H1 (cell line): ENCODE measurements at regions not wholly inside any gene's neighbourhood (a gene's known extent, or its start where the extent isn't known, plus 50 kb on each side); places are given as distances from the start of the nearest gene placed in this dataset.

Experiments used
- CTCF ChIA-PET: fragments of 300-600 bp; sonication (Branson Sonifier 250); formaldehyde crosslinking; loops from one replicate; lab custom pipeline; 2021; ENCODE audit not compliant: partially characterized antibody; lab: Charles Lee
- POLR2A ChIA-PET: fragments of 300-600 bp; sonication (Branson Sonifier 250); formaldehyde crosslinking; loops from one replicate; lab custom pipeline; 2021; ENCODE audit warnings: inconsistent platforms; ENCODE audit not compliant: partially characterized antibody; lab: Charles Lee
- DNase-seq, 2 experiments: peaks; one replicate each; pipeline versions ENCODE4 v3.0.0 to v3.0.0-alpha.2; 2010 to 2022; ENCODE audit warnings: low spot score in 2 of 2, low read depth in 1 of 2, mixed read lengths in 1 of 2
- FAIRE-seq: peaks from 2 replicates; lab custom pipeline; 2011; peaks lifted over from hg19 to GRCh38; lab: Jason Lieb, UNC
- H2AFZ ChIP-seq: 2 replicates; pipeline ENCODE4 v1.8.1; 2012; ENCODE audit warnings: low read length, inconsistent platforms
- H2AK5ac ChIP-seq: 2 replicates; pipeline ENCODE4 v1.6.1; 2013; ENCODE audit warnings: low read depth, low read length
- H2BK120ac ChIP-seq: replicated peaks from 2 replicates; pipeline ENCODE3; 2013; ENCODE audit warnings: low read depth, low read length, inconsistent platforms
- H2BK12ac ChIP-seq: 2 replicates; pipeline ENCODE4 v1.6.1; 2013; ENCODE audit warnings: low read depth, low read length
- H2BK15ac ChIP-seq: 2 replicates; pipeline ENCODE4 v1.6.1; 2013; ENCODE audit warnings: low read length
- H2BK20ac ChIP-seq: 2 replicates; pipeline ENCODE4 v1.6.1; 2013; ENCODE audit warnings: low read length
- H2BK5ac ChIP-seq: 2 replicates; pipeline ENCODE4 v1.6.1; 2013; ENCODE audit warnings: low read depth, low read length
- H3K14ac ChIP-seq: 2 replicates; pipeline ENCODE4 v1.6.1; 2013; ENCODE audit warnings: inconsistent platforms; ENCODE audit not compliant: insufficient read length
- H3K18ac ChIP-seq: 2 replicates; pipeline ENCODE4 v1.6.1; 2013; ENCODE audit warnings: low read length; ENCODE audit errors: extremely low read depth
- H3K23ac ChIP-seq: 2 replicates; pipeline ENCODE4 v1.6.1; 2013; ENCODE audit warnings: inconsistent platforms; ENCODE audit not compliant: insufficient read length
- H3K23me2 ChIP-seq: 2 replicates; pipeline ENCODE4 v1.6.1; 2013; ENCODE audit warnings: low read depth, low read length
- H3K27ac ChIP-seq: 2 replicates; pipeline ENCODE4 v1.6.1; 2011; ENCODE audit warnings: low read depth, low read length, inconsistent platforms
- H3K27me3 ChIP-seq, 4 experiments: replicated peaks in 1 of 4; 1 replicate in 1 of 4; 2 replicates in 3 of 4; pipeline versions ENCODE4 v1.6.1 to v1.8.1; 2011 to 2013; ENCODE audit warnings: low read length in 3 of 4, mild to moderate bottlenecking in 3 of 4, inconsistent platforms in 2 of 4, mixed read lengths in 2 of 4, moderate library complexity in 1 of 4; ENCODE audit not compliant: control insufficient read depth in 3 of 4, insufficient read depth in 3 of 4; ENCODE audit errors: extremely low read depth in 1 of 4
- H3K36me3 ChIP-seq, 4 experiments: 2 replicates each; pipeline versions ENCODE4 v1.6.1 to v1.8.1; 2011 to 2013; ENCODE audit warnings: mild to moderate bottlenecking in 4 of 4, low read length in 3 of 4, moderate library complexity in 2 of 4, control low read depth in 1 of 4, inconsistent platforms in 1 of 4; ENCODE audit not compliant: insufficient read depth in 4 of 4, control insufficient read depth in 2 of 4
- H3K4ac ChIP-seq: replicated peaks from 2 replicates; pipeline ENCODE3; 2013; ENCODE audit warnings: low read length, low read depth, mixed read lengths, inconsistent platforms; ENCODE audit not compliant: insufficient read length
- H3K4me1 ChIP-seq, 4 experiments: replicated peaks in 1 of 4; 1 replicate in 1 of 4; 2 replicates in 3 of 4; pipeline versions ENCODE4 v1.6.1 to v1.8.1; 2011 to 2013; ENCODE audit warnings: low read length in 3 of 4, inconsistent platforms in 2 of 4, mixed read lengths in 1 of 4; ENCODE audit not compliant: insufficient read depth in 4 of 4, control insufficient read depth in 3 of 4
- H3K4me2 ChIP-seq, 2 experiments: 2 replicates each; pipeline versions ENCODE4 v1.6.1 to v1.8.1; 2011 to 2013; ENCODE audit warnings: low read depth in 2 of 2, low read length in 2 of 2, control low read depth in 1 of 2, inconsistent platforms in 1 of 2, mild to moderate bottlenecking in 1 of 2; ENCODE audit not compliant: insufficient read depth in 1 of 2
- H3K4me3 ChIP-seq, 4 experiments: fragments of 200-600, 300-600 bp in 1 of 4; sonication (generic), shearing (Covaris generic), sonication (Bioruptor Twin) in 1 of 4; 2 replicates each; pipeline versions ENCODE4 v1.5.1 to v1.8.1; 2011 to 2016; ENCODE audit warnings: low read length in 4 of 4, low read depth in 3 of 4, control low read depth in 2 of 4, inconsistent platforms in 2 of 4, mild to moderate bottlenecking in 2 of 4, mixed read lengths in 1 of 4, moderate library complexity in 1 of 4; ENCODE audit not compliant: insufficient read depth in 2 of 4; ENCODE audit errors: extremely low read depth in 1 of 4
- H3K56ac ChIP-seq: replicated peaks from 2 replicates; pipeline ENCODE3; 2013; ENCODE audit warnings: low read depth, mild to moderate bottlenecking, mixed read lengths, low read length, inconsistent platforms; ENCODE audit not compliant: insufficient read length
- H3K79me1 ChIP-seq: 2 replicates; pipeline ENCODE4 v1.6.1; 2013; ENCODE audit warnings: low read depth, low read length, control low read depth
- H3K79me2 ChIP-seq, 2 experiments: 2 replicates each; pipeline versions ENCODE4 v1.6.1 to v1.8.1; 2012 to 2013; ENCODE audit warnings: low read length in 2 of 2, mild to moderate bottlenecking in 2 of 2, inconsistent platforms in 1 of 2; ENCODE audit not compliant: insufficient read depth in 2 of 2, control insufficient read depth in 1 of 2
- H3K9ac ChIP-seq, 4 experiments: replicated peaks in 1 of 4; 1 replicate in 1 of 4; 2 replicates in 3 of 4; pipeline versions ENCODE4 v1.6.1 to v1.8.1; 2011 to 2013; ENCODE audit warnings: low read depth in 3 of 4, low read length in 3 of 4, control low read depth in 2 of 4, mild to moderate bottlenecking in 2 of 4, moderate library complexity in 2 of 4, inconsistent platforms in 1 of 4; ENCODE audit errors: extremely low read depth in 1 of 4
- H3K9me3 ChIP-seq, 2 experiments: 2 replicates each; pipeline versions ENCODE4 v1.6.1 to v1.8.1; 2012 to 2013; ENCODE audit warnings: mild to moderate bottlenecking in 2 of 2, moderate library complexity in 2 of 2, control low read depth in 1 of 2, inconsistent platforms in 1 of 2, low read depth in 1 of 2, low read length in 1 of 2, mixed read lengths in 1 of 2; ENCODE audit not compliant: insufficient read depth in 2 of 2
- H4K20me1 ChIP-seq, 2 experiments: replicated peaks in 1 of 2; 2 replicates each; pipeline versions ENCODE3 to v1.8.1; 2011 to 2013; ENCODE audit warnings: inconsistent platforms in 2 of 2, low read length in 2 of 2, mild to moderate bottlenecking in 1 of 2; ENCODE audit not compliant: insufficient read depth in 2 of 2, control insufficient read depth in 1 of 2
- H4K5ac ChIP-seq: 2 replicates; pipeline ENCODE4 v1.6.1; 2013; ENCODE audit warnings: low read length, low read depth, mixed read lengths, inconsistent platforms; ENCODE audit not compliant: insufficient read length
- H4K8ac ChIP-seq: 2 replicates; pipeline ENCODE4 v1.8.0; 2013; ENCODE audit warnings: mild to moderate bottlenecking, moderate library complexity, low read length, inconsistent platforms; ENCODE audit not compliant: insufficient read depth; ENCODE audit errors: extremely low read depth
- H4K91ac ChIP-seq: replicated peaks from 2 replicates; pipeline ENCODE3; 2013; ENCODE audit warnings: low read length, mixed read lengths, inconsistent platforms; ENCODE audit not compliant: insufficient read length
- BCL11A ChIP-seq, 2 experiments: IDR thresholded peaks; one replicate each; pipeline ENCODE4 v1.6.1; 2011; ENCODE audit warnings: low read depth in 2 of 2, low read length in 2 of 2, mild to moderate bottlenecking in 2 of 2
- BRCA1 ChIP-seq: IDR thresholded peaks from 2 replicates; pipeline ENCODE4 v1.6.1; 2012; ENCODE audit warnings: low read depth, low read length, improper control_type of control experiment
- CREB1 ChIP-seq: IDR thresholded peaks from 2 replicates; pipeline ENCODE4 v1.6.1; 2012; ENCODE audit warnings: inconsistent platforms
- JUND ChIP-seq: IDR thresholded peaks from 2 replicates; pipeline ENCODE4 v1.6.1; 2011; ENCODE audit warnings: mild to moderate bottlenecking, improper control_type of control experiment, low read length
- KDM5A ChIP-seq: fragments of 200-600 bp; IDR thresholded peaks from 2 replicates; pipeline ENCODE4 v1.7.1; 2012; ENCODE audit warnings: mild to moderate bottlenecking, low read length, inconsistent platforms, mixed read lengths
- NRF1 ChIP-seq: IDR thresholded peaks from 2 replicates; pipeline ENCODE4 v1.6.1; 2011; ENCODE audit warnings: mild to moderate bottlenecking, low read depth, low read length, improper control_type of control experiment
- PHF8 ChIP-seq: fragments of 200-600 bp; sonication (generic); conservative IDR thresholded peaks from 2 replicates; pipeline ENCODE4 v1.7.1; 2012; ENCODE audit warnings: low read depth, mild to moderate bottlenecking, inconsistent platforms, low read length, moderate library complexity
- SRF ChIP-seq: IDR thresholded peaks from 2 replicates; pipeline ENCODE4 v1.6.1; 2011; ENCODE audit warnings: mild to moderate bottlenecking, low read depth, low read length, moderate library complexity
- SUZ12 ChIP-seq: fragments of 200-600 bp; sonication (generic); IDR thresholded peaks from 2 replicates; pipeline ENCODE4 v1.6.1; 2012; ENCODE audit warnings: mild to moderate bottlenecking, inconsistent platforms, low read length, moderate library complexity, mixed read lengths
- TAF7 ChIP-seq: optimal IDR thresholded peaks from 2 replicates; pipeline ENCODE3; 2011; ENCODE audit warnings: low read depth, mild to moderate bottlenecking, inconsistent platforms, low read length, moderate library complexity, borderline replicate concordance
- TEAD4 ChIP-seq: IDR thresholded peaks from 2 replicates; pipeline ENCODE4 v1.6.1; 2012; ENCODE audit warnings: low read depth, low read length, inconsistent platforms, mixed read lengths
- ZNF274 ChIP-seq: IDR thresholded peaks from 2 replicates; pipeline ENCODE4 v1.7.0; 2012; ENCODE audit warnings: low read length, borderline replicate concordance; ENCODE audit errors: extremely low read depth
- WGBS, 2 experiments: shearing (Covaris generic) in 1 of 2; methylation state at CpG; one replicate each; pipeline versions ENCODE4 v1.1.6 to v1.1.7; 2013 to 2015; ENCODE audit warnings: low lambda C conversion rate in 2 of 2, mixed read lengths in 2 of 2, inconsistent platforms in 1 of 2, low coverage in 1 of 2, missing lambda C conversion rate in 1 of 2; ENCODE audit not compliant: insufficient replicate concordance in 2 of 2, insufficient coverage in 1 of 2, insufficient read length in 1 of 2; ENCODE audit errors: extremely low coverage in 1 of 2, missing lambda C conversion rate in 1 of 2; 5-methylcytosine and 5-hydroxymethylcytosine counted together
- TF ChIP-seq, protein P1 (sequence below): IDR thresholded peaks from 2 replicates; pipeline ENCODE4 v1.6.1; 2012; ENCODE audit warnings: inconsistent platforms

DNA sequence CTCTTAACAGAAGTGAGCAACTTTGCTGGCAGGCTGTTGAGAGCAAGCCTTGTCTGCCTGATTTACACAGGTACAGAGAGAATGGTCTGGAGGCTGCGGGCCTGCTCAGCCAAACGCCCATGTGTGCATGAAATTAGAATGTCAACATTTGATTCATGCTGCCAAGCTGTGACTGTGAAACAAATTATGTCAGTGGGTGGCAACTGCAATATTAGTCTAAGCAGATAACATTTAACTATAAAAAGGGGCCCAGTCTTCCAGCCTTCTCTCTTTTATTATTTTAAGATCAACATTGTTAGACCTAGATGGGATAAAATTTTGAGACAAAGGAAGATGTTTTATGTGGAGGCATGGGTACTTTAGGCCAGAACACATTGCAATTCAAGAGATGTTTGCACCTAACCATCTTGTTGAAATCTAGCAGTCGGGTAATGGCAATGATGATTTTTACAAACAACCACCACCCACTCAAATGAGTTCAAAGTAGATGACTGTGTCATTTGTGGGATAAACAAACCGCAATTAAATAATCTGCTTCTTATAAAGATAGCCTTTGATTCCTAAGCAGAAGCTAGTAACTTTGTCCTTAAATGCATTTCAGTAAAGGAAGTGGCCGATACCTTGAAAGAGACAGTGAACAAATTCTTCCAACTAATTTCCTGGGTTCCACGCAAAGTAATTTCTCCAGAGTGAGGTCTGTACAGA, 70.2 kb downstream of the FOXB1 start:
- no peak overlapping the region for H2AFZ ChIP-seq
- H3K36me3 ChIP-seq, result no peaks in the 10 kb centered on the region
- ChIA-PET CTCF (no interaction called here), POLR2A (no interaction called here)
- 79% methylated on average over 6 of the region's 6 CpGs; no CpG with 5 or more reads in 1 of the 2 experiments for WGBS, 2 experiments
- no peaks in the 10 kb centered on the region for H3K79me1 ChIP-seq
- no peak overlapping the region for H2BK15ac ChIP-seq
- H4K5ac ChIP-seq, result no peak overlapping the region
- no peak overlapping the region for H2BK5ac ChIP-seq
- H3K9ac ChIP-seq, result no peak overlapping the region
- no peak overlapping the region for H2BK120ac ChIP-seq
- no peaks in the 10 kb centered on the region for H3K79me2 ChIP-seq
- H3K4me3 ChIP-seq, result no peak overlapping the region
- H3K27me3 ChIP-seq, result no peaks in the 10 kb centered on the region
- TF ChIP-seq KDM5A (no peak), ZNF274 (no peak), BCL11A (IDR thresholded peaks at IDR 0.05; ENCODE audit: low read depth in 2 of 2, low read length in 2 of 2) (no peak), BRCA1 (no peak), TEAD4 (no peak), TAF7 (no peak), PHF8 (no peak), SUZ12 (no peak), JUND (no peak), SRF (no peak), NRF1 (no peak), CREB1 (no peak)
- TF ChIP-seq, protein P1, sequence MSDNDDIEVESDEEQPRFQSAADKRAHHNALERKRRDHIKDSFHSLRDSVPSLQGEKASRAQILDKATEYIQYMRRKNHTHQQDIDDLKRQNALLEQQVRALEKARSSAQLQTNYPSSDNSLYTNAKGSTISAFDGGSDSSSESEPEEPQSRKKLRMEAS, result no peak
- H3K23ac ChIP-seq, result no peak overlapping the region
- H3K18ac ChIP-seq, result no peak overlapping the region
- no peak overlapping the region for H2AK5ac ChIP-seq
- H3K56ac ChIP-seq, result no peak overlapping the region
- no peak for FAIRE-seq
- DNase-seq, result no peak
- H3K14ac ChIP-seq, result no peak overlapping the region
- H3K4me1 ChIP-seq, result peaks cover 0 to 23% (median 18%) of the 10 kb centered on the region in 4 experiments
- no peak overlapping the region for H3K27ac ChIP-seq
- H3K23me2 ChIP-seq, result no peaks in the 10 kb centered on the region
- H3K4me2 ChIP-seq, result no peak overlapping the region
- 0 out of 4 replicates have a peak, but pooled peaks cover 0 to 3% of the 10 kb centered on the region in 2 experiments for H3K9me3 ChIP-seq
- no peaks in the 10 kb centered on the region for H4K20me1 ChIP-seq
- no peak overlapping the region for H4K8ac ChIP-seq
- no peak overlapping the region for H2BK12ac ChIP-seq
- H4K91ac ChIP-seq, result no peak overlapping the region
- H3K4ac ChIP-seq, result no peak overlapping the region
- H2BK20ac ChIP-seq, result no peak overlapping the region
